ENCODE measurements at regions not wholly inside any gene's neighbourhood (a gene's known extent, or its start where the extent isn't known, plus 50 kb on each side); places are given as distances from the start of the nearest gene placed in this dataset.
A peak's percentile ranks its signal among the peaks of the same experiment; 100 is the strongest.

- no peak overlapping the region for H3K4me3 ChIP-seq
- DNase-seq (ENCODE audit: low spot score in 2 of 2): no peak
- intact Hi-C loops (cut with DNase I; ENCODE audit: low total_unique reads): no loop called here
- H3K9me3 ChIP-seq: no peaks in the 10 kb centered on the region
- H3K4me1 ChIP-seq: no peaks in the 10 kb centered on the region
- H3K36me3 ChIP-seq: no peaks in the 10 kb centered on the region
- TF ChIP-seq, protein P1, sequence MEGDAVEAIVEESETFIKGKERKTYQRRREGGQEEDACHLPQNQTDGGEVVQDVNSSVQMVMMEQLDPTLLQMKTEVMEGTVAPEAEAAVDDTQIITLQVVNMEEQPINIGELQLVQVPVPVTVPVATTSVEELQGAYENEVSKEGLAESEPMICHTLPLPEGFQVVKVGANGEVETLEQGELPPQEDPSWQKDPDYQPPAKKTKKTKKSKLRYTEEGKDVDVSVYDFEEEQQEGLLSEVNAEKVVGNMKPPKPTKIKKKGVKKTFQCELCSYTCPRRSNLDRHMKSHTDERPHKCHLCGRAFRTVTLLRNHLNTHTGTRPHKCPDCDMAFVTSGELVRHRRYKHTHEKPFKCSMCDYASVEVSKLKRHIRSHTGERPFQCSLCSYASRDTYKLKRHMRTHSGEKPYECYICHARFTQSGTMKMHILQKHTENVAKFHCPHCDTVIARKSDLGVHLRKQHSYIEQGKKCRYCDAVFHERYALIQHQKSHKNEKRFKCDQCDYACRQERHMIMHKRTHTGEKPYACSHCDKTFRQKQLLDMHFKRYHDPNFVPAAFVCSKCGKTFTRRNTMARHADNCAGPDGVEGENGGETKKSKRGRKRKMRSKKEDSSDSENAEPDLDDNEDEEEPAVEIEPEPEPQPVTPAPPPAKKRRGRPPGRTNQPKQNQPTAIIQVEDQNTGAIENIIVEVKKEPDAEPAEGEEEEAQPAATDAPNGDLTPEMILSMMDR (IDR thresholded peaks at IDR 0.05): no peak
- TF ChIP-seq POLR2A (IDR thresholded peaks at IDR 0.05) (no peak), POLR2AphosphoS5 (IDR thresholded peaks at IDR 0.05) (no peak)
- H3K27ac ChIP-seq: no peak overlapping the region
- peaks cover 0 to 5% of the 10 kb centered on the region in 2 donors for H3K27me3 ChIP-seq
These were observed 149.6 kb downstream of the LINC00237 start for GRCh38 chr20:20956513-20956931.

DNA sequence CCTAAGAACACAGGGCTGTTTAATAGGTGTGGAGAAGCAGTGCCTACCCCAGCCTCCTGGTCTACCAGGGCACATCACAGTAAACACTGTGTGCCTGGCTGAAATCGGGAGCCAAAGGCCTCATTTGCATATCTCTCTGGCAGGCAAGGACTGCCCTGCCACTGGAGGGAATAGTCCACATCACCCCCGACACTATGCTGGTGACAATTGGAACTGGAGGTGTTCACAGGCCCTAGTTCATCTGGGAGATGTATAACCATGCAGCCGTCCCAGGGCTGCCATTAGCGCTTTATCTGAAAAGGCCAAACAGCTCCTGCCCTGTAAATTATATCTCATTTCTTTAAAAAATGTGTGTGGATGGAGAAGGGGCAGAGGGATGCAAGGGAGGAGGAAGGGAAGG is 150.3 kb downstream of the LINC00237 start:
- no peaks in the 10 kb centered on the region for H3K9me3 ChIP-seq
- H3K27me3 ChIP-seq: peaks cover 0 to 5% of the 10 kb centered on the region in 2 donors
- H3K36me3 ChIP-seq: no peaks in the 10 kb centered on the region
- intact Hi-C loops (cut with DNase I; ENCODE audit: low total_unique reads): no loop called here
- no peak overlapping the region for H3K4me3 ChIP-seq
- no peak for DNase-seq (ENCODE audit: low spot score in 2 of 2)
- TF ChIP-seq POLR2AphosphoS5 (IDR thresholded peaks at IDR 0.05) (no peak), POLR2A (IDR thresholded peaks at IDR 0.05) (no peak)
- TF ChIP-seq, protein P1 (IDR thresholded peaks at IDR 0.05): no peak
- H3K4me1 ChIP-seq: no peaks in the 10 kb centered on the region
- H3K27ac ChIP-seq: no peak overlapping the region

GRCh38 chr20:20953738-20954618 is 152.2 kb downstream of the LINC00237 start:
- TF ChIP-seq, protein P1 (IDR thresholded peaks at IDR 0.05): no peak
- TF ChIP-seq POLR2A (IDR thresholded peaks at IDR 0.05) (no peak), POLR2AphosphoS5 (IDR thresholded peaks at IDR 0.05) (no peak)
- H3K4me3 ChIP-seq: peak overlapping the region in 1 of 3 donors; percentile 8

GRCh38 chr20:20950620-20951019 is 155.5 kb downstream of the LINC00237 start:
- H3K36me3 ChIP-seq: no peaks in the 10 kb centered on the region

More at GRCh38 chr20:20953738-20954618, 152.2 kb downstream of the LINC00237 start:
- Histone ChIP-seq H3K4me1 (no peaks in the 10 kb centered on the region), H3K27me3 (peaks cover 0 to 5% of the 10 kb centered on the region in 2 donors), H3K9me3 (no peaks in the 10 kb centered on the region), H3K36me3 (no peaks in the 10 kb centered on the region), H3K27ac (no peak overlapping the region)
- intact Hi-C loops (cut with DNase I; ENCODE audit: low total_unique reads): no loop called here
- DNase-seq (ENCODE audit: low spot score in 2 of 2): no peak

More at GRCh38 chr20:20950620-20951019, 155.5 kb downstream of the LINC00237 start:
- Histone ChIP-seq H3K4me1 (no peaks in the 10 kb centered on the region), H3K9me3 (no peaks in the 10 kb centered on the region), H3K27ac (no peak overlapping the region), H3K4me3 (no peak overlapping the region), H3K27me3 (peaks cover 0 to 11% of the 10 kb centered on the region in 2 donors)
- no peak for DNase-seq (ENCODE audit: low spot score in 2 of 2)
- intact Hi-C loops (cut with DNase I; ENCODE audit: low total_unique reads): no loop called here
- no peak for TF ChIP-seq POLR2A (IDR thresholded peaks at IDR 0.05)
- TF ChIP-seq, protein P1 (IDR thresholded peaks at IDR 0.05): no peak
- TF ChIP-seq POLR2AphosphoS5 (IDR thresholded peaks at IDR 0.05): no peak

All from breast epithelium (tissue), 4 donors.